ENCODE measurements at regions not wholly inside any gene's neighbourhood (a gene's known extent, or its start where the extent isn't known, plus 50 kb on each side); places are given as distances from the start of the nearest gene placed in this dataset.
A peak's percentile ranks its signal among the peaks of the same experiment; 100 is the strongest.

GRCh38 chr1:163745204-163745603 lies 423.4 kb downstream of the NUF2 start:
- Histone ChIP-seq H2BK12ac (ENCODE audit: insufficient read length, low read depth, low read length) (no peak overlapping the region), H3K4me2 (ENCODE audit: insufficient read depth, insufficient read length, low read length) (no peak overlapping the region), H3K18ac (ENCODE audit: insufficient read length, low read depth, low read length) (no peak overlapping the region), H3T11ph (ENCODE audit: low read length) (no peak overlapping the region), H2BK120ac (ENCODE audit: low read depth, low read length, poor library complexity, severe bottlenecking) (no peak overlapping the region), H2AK5ac (ENCODE audit: insufficient read length, low read length) (no peak overlapping the region), H3K23ac (ENCODE audit: insufficient read length, low read depth, low read length) (no peak overlapping the region), H2BK5ac (ENCODE audit: insufficient read length, low read length) (peak overlapping the region; percentile 58), H4K20me1 (ENCODE audit: control insufficient read depth, insufficient read depth, insufficient read length) (no peaks in the 10 kb centered on the region), H3K9me3 (ENCODE audit: control insufficient read depth, low read depth, low read length) (no peaks in the 10 kb centered on the region), H2BK20ac (ENCODE audit: low read depth, low read length, poor library complexity, severe bottlenecking) (no peak overlapping the region), H4K91ac (ENCODE audit: insufficient read length, low read depth, low read length) (no peak overlapping the region), H3K4ac (ENCODE audit: low read depth, low read length) (no peak overlapping the region), H3K56ac (ENCODE audit: insufficient read length, low read depth, low read length) (no peak overlapping the region), H4K5ac (ENCODE audit: insufficient read length, low read depth, low read length) (no peak overlapping the region), H3K27ac (ENCODE audit: insufficient read length, low read depth, low read length) (no peak overlapping the region), H3K79me2 (ENCODE audit: insufficient read depth, low read length) (no peaks in the 10 kb centered on the region), H3K23me2 (ENCODE audit: insufficient read length, low read depth, low read length, poor library complexity, severe bottlenecking) (no peaks in the 10 kb centered on the region), H3K9ac (ENCODE audit: extremely low read depth, insufficient read length, low read length) (no peak overlapping the region), H2AFZ (ENCODE audit: low read length) (no peak overlapping the region), H2BK15ac (ENCODE audit: low read depth, low read length) (no peak overlapping the region), H3K27me3 (ENCODE audit: insufficient read depth, low read length) (no peaks in the 10 kb centered on the region), H3K79me1 (ENCODE audit: insufficient read depth, low read depth, low read length, poor library complexity, severe bottlenecking) (no peaks in the 10 kb centered on the region), H3K4me1 (ENCODE audit: insufficient read depth, low read length) (no peaks in the 10 kb centered on the region), H4K8ac (replicated peaks; ENCODE audit: insufficient read length, low read depth, low read length) (no peak overlapping the region), H3K14ac (ENCODE audit: insufficient read depth, low read length) (no peak overlapping the region)
- Mint-ChIP-seq H3K27ac (no peak overlapping the region), H3K4me3 (no peak overlapping the region), H3K27me3 (ENCODE audit: low read depth) (no peaks in the 10 kb centered on the region; the same call in 1 of the 2 replicates), H3K4me1 (peaks cover 4 to 9% of the 10 kb centered on the region in 2 experiments; a peak in 3 of 4 replicates), H3K36me3 (ENCODE audit: insufficient read depth in 1 of 3, low read depth in 3 of 3) (peaks cover 12 to 23% (median 12%) of the 10 kb centered on the region in 3 experiments), H3K9me3 (peaks cover 17 to 19% of the 10 kb centered on the region in 2 experiments; a peak in 4 of 5 replicates)
- DNase-seq, result no peak
- WGBS (ENCODE audit: extremely low coverage, insufficient read length, low lambda C conversion rate), result no CpG with 5 or more reads among the region's 2 CpGs
- no peak for TF ChIP-seq CTCF (conservative IDR thresholded peaks at IDR 0.05)
